MM.1S (cell line): ENCODE measurements at regions not wholly inside any gene's neighbourhood (a gene's known extent, or its start where the extent isn't known, plus 50 kb on each side); places are given as distances from the start of the nearest gene placed in this dataset.

Experiments
- DNase-seq: peaks from one replicate; pipeline ENCODE4 v3.0.0-alpha.2; 2015
- H2AFZ ChIP-seq: fragments of 300-600 bp; sonication (generic); 2 replicates; pipeline ENCODE4 v1.6.0; 2016; ENCODE audit warnings: antibody characterized with exemption, low read length
- H3F3A ChIP-seq: fragments of 300-600 bp; sonication (generic); 2 replicates; pipeline ENCODE4 v1.6.1; 2016; ENCODE audit warnings: mild to moderate bottlenecking, antibody characterized with exemption, low read length, moderate library complexity, mixed read lengths; ENCODE audit not compliant: insufficient read depth
- H3K27ac ChIP-seq: fragments of 300-600 bp; sonication (generic); 2 replicates; pipeline ENCODE4 v1.5.1; 2016; ENCODE audit warnings: mild to moderate bottlenecking, low read length
- H3K27me3 ChIP-seq: fragments of 300-600 bp; sonication (generic); replicated peaks from 2 replicates; pipeline ENCODE4 v1.6.0; 2016; ENCODE audit warnings: low read length; ENCODE audit not compliant: insufficient read depth
- H3K36me3 ChIP-seq: fragments of 300-600 bp; sonication (generic); replicated peaks from 2 replicates; pipeline ENCODE4 v1.6.1; 2016; ENCODE audit warnings: mild to moderate bottlenecking, low read length, mixed read lengths; ENCODE audit not compliant: insufficient read depth
- H3K4me1 ChIP-seq: fragments of 300-600 bp; sonication (generic); 2 replicates; pipeline ENCODE4 v1.6.1; 2016; ENCODE audit warnings: low read length, mixed read lengths
- H3K4me2 ChIP-seq: fragments of 300-600 bp; sonication (generic); 2 replicates; pipeline ENCODE4 v1.6.0; 2016; ENCODE audit warnings: low read depth, low read length
- H3K4me3 ChIP-seq: fragments of 300-600 bp; sonication (generic); 2 replicates; pipeline ENCODE4 v1.5.1; 2016; ENCODE audit warnings: low read length, mixed read lengths
- H3K79me2 ChIP-seq: fragments of 300-600 bp; sonication (generic); 2 replicates; pipeline ENCODE4 v1.6.1; 2016; ENCODE audit warnings: mixed run types, low read length, mixed read lengths
- H3K9ac ChIP-seq: fragments of 300-600 bp; sonication (generic); 2 replicates; pipeline ENCODE4 v1.6.1; 2016; ENCODE audit warnings: low read length, mixed read lengths
- H3K9me2 ChIP-seq: fragments of 300-600 bp; sonication (generic); replicated peaks from 2 replicates; pipeline ENCODE4 v1.6.1; 2016; ENCODE audit warnings: mild to moderate bottlenecking, low read length, mixed read lengths; ENCODE audit not compliant: insufficient read depth
- H3K9me3 ChIP-seq: fragments of 300-600 bp; sonication (generic); replicated peaks from 2 replicates; pipeline ENCODE4 v1.6.1; 2016; ENCODE audit warnings: mild to moderate bottlenecking, low read length, mixed read lengths; ENCODE audit not compliant: insufficient read depth
- H4K20me1 ChIP-seq: fragments of 300-600 bp; sonication (generic); 2 replicates; pipeline ENCODE4 v1.6.1; 2016; ENCODE audit warnings: mild to moderate bottlenecking, low read length, moderate library complexity, mixed read lengths; ENCODE audit not compliant: insufficient read depth
- EZH2 ChIP-seq: fragments of 300-600 bp; sonication (generic); optimal IDR thresholded peaks from 2 replicates; pipeline ENCODE3; 2017; ENCODE audit warnings: low read depth, mild to moderate bottlenecking, antibody characterized with exemption, low read length, mixed read lengths
- EZH2phosphoT487 ChIP-seq: fragments of 300-600 bp; sonication (generic); IDR thresholded peaks from 2 replicates; pipeline ENCODE4 v1.6.1; 2018; ENCODE audit warnings: antibody characterized with exemption, low read length
- TF ChIP-seq, protein P1 (sequence below): fragments of 300-600 bp; sonication (generic); IDR thresholded peaks from 2 replicates; pipeline ENCODE4 v1.5.1; 2016; ENCODE audit warnings: antibody characterized with exemption, low read length, mixed read lengths

- no peaks in the 10 kb centered on the region for H3F3A ChIP-seq
- no peaks in the 10 kb centered on the region for H4K20me1 ChIP-seq
- TF ChIP-seq, protein P1, sequence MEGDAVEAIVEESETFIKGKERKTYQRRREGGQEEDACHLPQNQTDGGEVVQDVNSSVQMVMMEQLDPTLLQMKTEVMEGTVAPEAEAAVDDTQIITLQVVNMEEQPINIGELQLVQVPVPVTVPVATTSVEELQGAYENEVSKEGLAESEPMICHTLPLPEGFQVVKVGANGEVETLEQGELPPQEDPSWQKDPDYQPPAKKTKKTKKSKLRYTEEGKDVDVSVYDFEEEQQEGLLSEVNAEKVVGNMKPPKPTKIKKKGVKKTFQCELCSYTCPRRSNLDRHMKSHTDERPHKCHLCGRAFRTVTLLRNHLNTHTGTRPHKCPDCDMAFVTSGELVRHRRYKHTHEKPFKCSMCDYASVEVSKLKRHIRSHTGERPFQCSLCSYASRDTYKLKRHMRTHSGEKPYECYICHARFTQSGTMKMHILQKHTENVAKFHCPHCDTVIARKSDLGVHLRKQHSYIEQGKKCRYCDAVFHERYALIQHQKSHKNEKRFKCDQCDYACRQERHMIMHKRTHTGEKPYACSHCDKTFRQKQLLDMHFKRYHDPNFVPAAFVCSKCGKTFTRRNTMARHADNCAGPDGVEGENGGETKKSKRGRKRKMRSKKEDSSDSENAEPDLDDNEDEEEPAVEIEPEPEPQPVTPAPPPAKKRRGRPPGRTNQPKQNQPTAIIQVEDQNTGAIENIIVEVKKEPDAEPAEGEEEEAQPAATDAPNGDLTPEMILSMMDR = no peak
- H3K9me3 ChIP-seq = no peaks in the 10 kb centered on the region
- no peaks in the 10 kb centered on the region for H3K27me3 ChIP-seq
- H3K9me2 ChIP-seq = no peaks in the 10 kb centered on the region
- no peaks in the 10 kb centered on the region for H3K4me1 ChIP-seq
- no peak overlapping the region for H3K9ac ChIP-seq
- H3K79me2 ChIP-seq = no peaks in the 10 kb centered on the region
- no peak overlapping the region for H2AFZ ChIP-seq
- no peak overlapping the region for H3K4me3 ChIP-seq
- no peak overlapping the region for H3K4me2 ChIP-seq
- H3K36me3 ChIP-seq = no peaks in the 10 kb centered on the region
- no peak for DNase-seq
- H3K27ac ChIP-seq = no peak overlapping the region
These were observed 363.4 kb upstream of the DPH6 start for GRCh38 chr15:35909414-35909813.

DNA sequence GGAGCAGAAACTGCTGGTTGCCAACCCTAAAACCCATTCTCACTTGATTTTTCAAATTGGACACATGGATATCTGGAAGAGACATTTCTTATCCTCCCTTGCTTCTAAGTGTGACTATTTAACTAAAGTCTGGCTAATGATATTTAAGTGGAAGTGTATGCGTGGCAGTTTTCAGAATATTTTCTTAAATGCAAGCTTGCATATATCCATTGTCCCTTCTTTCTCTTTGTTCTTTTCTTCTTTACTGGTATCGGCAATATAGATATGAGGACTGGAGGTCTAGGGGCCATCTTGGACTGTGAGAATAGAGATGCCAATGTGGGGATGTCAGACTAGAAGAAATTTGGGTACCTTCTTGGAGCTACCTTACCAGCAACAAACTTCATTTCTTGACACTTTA lies 364.3 kb upstream of the DPH6 start:
- H3K9ac ChIP-seq = no peak overlapping the region
- H3F3A ChIP-seq = no peaks in the 10 kb centered on the region
- no peaks in the 10 kb centered on the region for H3K79me2 ChIP-seq
- H3K9me3 ChIP-seq = no peaks in the 10 kb centered on the region
- no peak overlapping the region for H3K27ac ChIP-seq
- no peaks in the 10 kb centered on the region for H3K4me1 ChIP-seq
- H3K4me2 ChIP-seq = no peak overlapping the region
- TF ChIP-seq, protein P1 = no peak
- no peak for TF ChIP-seq EZH2
- TF ChIP-seq EZH2phosphoT487 = no peak
- H3K9me2 ChIP-seq = no peaks in the 10 kb centered on the region
- no peaks in the 10 kb centered on the region for H3K27me3 ChIP-seq
- H3K36me3 ChIP-seq = no peaks in the 10 kb centered on the region
- no peak overlapping the region for H2AFZ ChIP-seq
- H4K20me1 ChIP-seq = no peaks in the 10 kb centered on the region
- no peak for DNase-seq
- no peak overlapping the region for H3K4me3 ChIP-seq

DNA sequence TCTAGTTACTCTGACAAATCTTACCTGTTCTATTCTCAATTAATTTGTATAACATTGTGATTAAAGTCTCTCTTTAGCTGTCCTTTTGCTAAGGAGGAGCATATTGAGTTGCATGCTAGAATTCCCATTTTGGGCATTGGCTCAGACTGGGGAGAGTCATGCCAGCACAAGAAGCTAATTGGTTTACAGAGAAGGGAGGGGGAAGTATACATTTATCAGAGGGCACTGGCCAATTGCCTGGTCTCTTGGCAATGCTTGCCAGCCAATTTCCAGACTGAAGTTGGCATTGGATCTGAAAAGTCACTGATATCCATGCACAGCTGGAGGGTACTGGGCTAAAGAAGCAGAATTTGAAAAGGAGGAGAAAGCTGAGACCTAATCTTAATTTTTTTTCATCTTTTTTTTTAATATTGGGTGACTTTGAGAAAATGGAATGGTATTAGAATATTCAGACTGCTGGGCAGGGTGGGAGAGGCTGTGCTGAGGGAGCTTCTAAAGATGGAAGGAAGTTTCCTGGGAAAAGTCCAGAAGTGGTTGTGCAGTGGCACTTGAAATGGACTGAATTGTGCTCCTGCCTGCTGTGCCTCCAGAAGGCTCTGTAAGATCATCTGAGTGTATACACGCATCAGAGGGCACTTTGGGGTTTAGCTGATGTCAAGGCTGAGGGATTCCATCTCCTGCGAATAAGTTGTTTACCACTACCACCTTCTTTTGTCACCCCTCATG lies 365.2 kb upstream of the DPH6 start:
- H3K4me2 ChIP-seq = no peak overlapping the region
- H3K9me2 ChIP-seq = no peaks in the 10 kb centered on the region
- H3K36me3 ChIP-seq = no peaks in the 10 kb centered on the region
- no peak overlapping the region for H2AFZ ChIP-seq
- no peaks in the 10 kb centered on the region for H3K27me3 ChIP-seq
- no peak overlapping the region for H3K9ac ChIP-seq
- no peak for TF ChIP-seq EZH2phosphoT487
- H3K79me2 ChIP-seq = no peaks in the 10 kb centered on the region
- no peaks in the 10 kb centered on the region for H3K4me1 ChIP-seq
- no peak overlapping the region for H3K4me3 ChIP-seq
- no peaks in the 10 kb centered on the region for H3F3A ChIP-seq
- H3K27ac ChIP-seq = no peak overlapping the region
- no peaks in the 10 kb centered on the region for H3K9me3 ChIP-seq
- H4K20me1 ChIP-seq = no peaks in the 10 kb centered on the region
- DNase-seq = no peak

GRCh38 chr15:35912196-35912595 lies 366.2 kb upstream of the DPH6 start:
- TF ChIP-seq EZH2 (no peak), EZH2phosphoT487 (no peak)
- TF ChIP-seq, protein P1 = no peak
- no peaks in the 10 kb centered on the region for H3K79me2 ChIP-seq
- no peak overlapping the region for H2AFZ ChIP-seq
- no peaks in the 10 kb centered on the region for H3K27me3 ChIP-seq
- H3K9me3 ChIP-seq = no peaks in the 10 kb centered on the region
- H3K9me2 ChIP-seq = no peaks in the 10 kb centered on the region
- H3K36me3 ChIP-seq = no peaks in the 10 kb centered on the region
- DNase-seq = no peak
- H3F3A ChIP-seq = no peaks in the 10 kb centered on the region
- no peaks in the 10 kb centered on the region for H3K4me1 ChIP-seq
- H3K9ac ChIP-seq = no peak overlapping the region
- no peaks in the 10 kb centered on the region for H4K20me1 ChIP-seq
- H3K4me3 ChIP-seq = no peak overlapping the region
- H3K27ac ChIP-seq = no peak overlapping the region
- no peak overlapping the region for H3K4me2 ChIP-seq
